Neural progenitor cell (in vitro differentiated cells): ENCODE measurements at regions not wholly inside any gene's neighbourhood (a gene's known extent, or its start where the extent isn't known, plus 50 kb on each side); places are given as distances from the start of the nearest gene placed in this dataset.

Experiments used
- DNase-seq: peaks from one replicate; pipeline ENCODE4 v3.0.0-alpha.2; 2016; ENCODE audit warnings: low spot score
- H2AFZ ChIP-seq: fragments of 200-600 bp; sonication (generic); replicated peaks from 2 replicates; pipeline ENCODE4 v1.6.1; 2016; ENCODE audit warnings: antibody characterized with exemption
- H3F3A ChIP-seq: fragments of 200-600 bp; sonication (generic); 2 replicates; pipeline ENCODE4 v1.6.1; 2016; ENCODE audit warnings: antibody characterized with exemption, low read depth
- H3K27ac ChIP-seq: fragments of 200-600 bp; sonication (generic); 2 replicates; pipeline ENCODE4 v1.5.1; 2016; ENCODE audit warnings: mild to moderate bottlenecking
- H3K27me3 ChIP-seq: fragments of 200-600 bp; sonication (generic); 2 replicates; pipeline ENCODE4 v1.6.1; 2016; ENCODE audit warnings: mild to moderate bottlenecking, moderate library complexity
- H3K36me3 ChIP-seq: fragments of 200-600 bp; sonication (generic); 2 replicates; pipeline ENCODE4 v1.5.1; 2016
- H3K4me1 ChIP-seq: fragments of 200-600 bp; sonication (generic); 2 replicates; pipeline ENCODE4 v1.6.1; 2016; ENCODE audit warnings: mixed run types
- H3K4me2 ChIP-seq: fragments of 200-600 bp; sonication (generic); 2 replicates; pipeline ENCODE4 v1.6.1; 2016
- H3K4me3 ChIP-seq: fragments of 200-600 bp; sonication (generic); 2 replicates; pipeline ENCODE4 v1.5.1; 2016
- H3K79me2 ChIP-seq: fragments of 200-600 bp; sonication (generic); 2 replicates; pipeline ENCODE4 v1.6.1; 2016; ENCODE audit warnings: low read depth
- H3K9ac ChIP-seq: fragments of 200-600 bp; sonication (generic); 2 replicates; pipeline ENCODE4 v1.6.1; 2016
- H3K9me3 ChIP-seq: fragments of 200-600 bp; sonication (generic); 2 replicates; pipeline ENCODE4 v1.5.1; 2016; ENCODE audit warnings: low read depth
- H4K20me1 ChIP-seq: fragments of 200-600 bp; sonication (generic); 2 replicates; pipeline ENCODE4 v1.6.1; 2016; ENCODE audit warnings: low read depth
- H3K27ac Mint-ChIP-seq: 3 replicates; pipeline ENCODE4 v1.8.0; 2021; ENCODE audit warnings: mixed read lengths
- H3K27me3 Mint-ChIP-seq: 2 replicates; pipeline ENCODE4 v1.8.0; 2022; ENCODE audit warnings: low read depth, mild to moderate bottlenecking, inconsistent platforms, moderate library complexity, mixed read lengths; ENCODE audit not compliant: insufficient read depth
- H3K36me3 Mint-ChIP-seq: 3 replicates; pipeline ENCODE4 v1.8.0; 2021; ENCODE audit warnings: mixed read lengths
- H3K4me1 Mint-ChIP-seq: 3 replicates; pipeline ENCODE4 v1.8.0; 2021; ENCODE audit warnings: mixed read lengths
- H3K4me3 Mint-ChIP-seq: 3 replicates; pipeline ENCODE4 v1.8.0; 2021; ENCODE audit warnings: mild to moderate bottlenecking, moderate library complexity, mixed read lengths
- H3K9me3 Mint-ChIP-seq: 3 replicates; pipeline ENCODE4 v1.8.0; 2020; ENCODE audit warnings: mixed read lengths
- CTCF ChIP-seq: fragments of 200-600 bp; sonication (generic); IDR thresholded peaks from 2 replicates; pipeline ENCODE4 v1.5.1; 2017; ENCODE audit warnings: antibody characterized with exemption, mild to moderate bottlenecking
- EZH2 ChIP-seq: fragments of 200-600 bp; sonication (generic); IDR thresholded peaks from 2 replicates; pipeline ENCODE4 v1.6.1; 2017; ENCODE audit warnings: antibody characterized with exemption, mild to moderate bottlenecking, moderate library complexity
- EZH2phosphoT487 ChIP-seq: fragments of 200-600 bp; sonication (generic); IDR thresholded peaks from 2 replicates; pipeline ENCODE4 v1.6.1; 2017; ENCODE audit warnings: antibody characterized with exemption

DNA sequence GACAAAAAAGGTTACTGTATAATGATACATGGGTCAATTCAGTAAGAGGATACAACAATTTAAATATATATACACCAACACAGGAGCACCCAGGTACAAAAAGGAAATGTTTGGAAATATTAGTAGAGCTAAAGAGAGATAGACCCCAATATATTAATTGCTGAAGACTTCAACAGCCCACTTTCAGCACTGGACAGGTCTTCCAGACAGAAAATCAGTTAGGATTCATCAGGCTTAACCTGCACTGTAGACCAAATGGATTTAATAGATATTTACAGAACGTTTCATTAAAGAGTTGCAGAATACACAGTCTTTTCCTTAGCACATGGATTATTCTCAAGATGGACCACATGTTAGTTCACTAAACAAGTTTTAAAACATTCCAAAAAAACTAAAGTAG is 845.9 kb upstream of the GBE1 start:
- Histone ChIP-seq H4K20me1 (no peaks in the 10 kb centered on the region), H3K27me3 (no peaks in the 10 kb centered on the region), H3K9me3 (no peaks in the 10 kb centered on the region), H3K9ac (no peak overlapping the region), H3K27ac (no peak overlapping the region), H2AFZ (no peak overlapping the region), H3K4me3 (no peak overlapping the region), H3K4me1 (no peaks in the 10 kb centered on the region), H3K36me3 (no peaks in the 10 kb centered on the region), H3K4me2 (no peak overlapping the region), H3F3A (no peaks in the 10 kb centered on the region), H3K79me2 (no peaks in the 10 kb centered on the region)
- H3K4me1 Mint-ChIP-seq, result no peaks in the 10 kb centered on the region
- no peaks in the 10 kb centered on the region for H3K36me3 Mint-ChIP-seq
- no peak overlapping the region for H3K4me3 Mint-ChIP-seq
- no peak for DNase-seq
- H3K27ac Mint-ChIP-seq, result no peak overlapping the region
- H3K9me3 Mint-ChIP-seq, result peaks cover 4% of the 10 kb centered on the region
- TF ChIP-seq CTCF (no peak), EZH2phosphoT487 (no peak), EZH2 (no peak)
- H3K27me3 Mint-ChIP-seq, result peaks cover 4% of the 10 kb centered on the region

DNA sequence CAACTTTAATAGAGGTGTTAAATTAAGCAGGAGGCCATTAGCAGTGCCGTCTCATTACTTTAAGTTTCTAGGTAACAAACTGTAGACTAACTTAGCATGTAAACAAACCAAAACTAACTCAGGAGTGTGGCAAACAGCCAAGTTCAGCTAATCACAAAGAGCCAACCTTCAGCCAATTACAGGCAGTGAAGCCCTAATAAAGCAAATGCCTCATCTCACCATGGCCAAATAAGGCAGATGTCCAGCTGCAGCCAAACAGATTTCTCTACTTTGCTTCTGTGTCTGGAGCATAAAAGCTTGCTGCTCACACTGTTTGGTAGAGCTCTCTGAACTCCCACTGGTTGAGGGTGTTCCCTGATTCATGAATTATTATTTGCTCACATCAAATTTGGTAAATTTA is 835.4 kb upstream of the GBE1 start:
- H3K9me3 Mint-ChIP-seq, result peaks cover 20% of the 10 kb centered on the region
- no peaks in the 10 kb centered on the region for H3K36me3 Mint-ChIP-seq

DNA sequence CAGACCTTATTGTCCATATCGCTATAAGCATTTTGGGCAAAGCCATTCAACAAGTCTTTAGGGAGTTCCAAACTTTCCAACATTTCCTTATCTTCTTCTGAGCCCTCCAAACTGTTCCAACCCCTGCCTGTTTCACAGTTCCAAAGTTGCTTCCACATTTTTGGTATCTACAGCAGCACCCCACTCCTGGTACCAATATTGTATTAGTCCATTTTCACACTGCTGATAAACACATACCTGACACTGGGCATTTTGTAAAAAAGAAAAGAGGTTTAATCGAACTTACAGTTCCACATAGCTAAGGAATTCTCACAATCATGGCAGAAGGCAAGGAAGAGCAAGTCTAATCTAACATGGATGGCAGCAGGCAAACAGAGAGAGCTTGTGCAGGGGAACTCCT is 834.1 kb upstream of the GBE1 start:
- H3K9ac ChIP-seq, result no peak overlapping the region
- H3K36me3 ChIP-seq, result no peaks in the 10 kb centered on the region
- Mint-ChIP-seq H3K27me3 (no peaks in the 10 kb centered on the region), H3K27ac (no peak overlapping the region), H3K4me1 (no peaks in the 10 kb centered on the region), H3K9me3 (peaks cover 20% of the 10 kb centered on the region), H3K36me3 (no peaks in the 10 kb centered on the region), H3K4me3 (no peak overlapping the region)
- DNase-seq, result no peak
- no peaks in the 10 kb centered on the region for H3K4me1 ChIP-seq
- no peaks in the 10 kb centered on the region for H3K27me3 ChIP-seq
- no peaks in the 10 kb centered on the region for H3K9me3 ChIP-seq
- no peaks in the 10 kb centered on the region for H4K20me1 ChIP-seq
- no peak overlapping the region for H3K4me3 ChIP-seq
- H3K27ac ChIP-seq, result no peak overlapping the region
- H2AFZ ChIP-seq, result no peak overlapping the region
- no peak for TF ChIP-seq EZH2phosphoT487
- TF ChIP-seq CTCF, result no peak
- no peak for TF ChIP-seq EZH2
- H3K4me2 ChIP-seq, result no peak overlapping the region
- no peaks in the 10 kb centered on the region for H3K79me2 ChIP-seq
- no peaks in the 10 kb centered on the region for H3F3A ChIP-seq

More for the DNA sequence above, 835.4 kb upstream of the GBE1 start:
- Histone ChIP-seq H3K9me3 (no peaks in the 10 kb centered on the region), H3K79me2 (no peaks in the 10 kb centered on the region), H3F3A (no peaks in the 10 kb centered on the region), H3K4me2 (no peak overlapping the region), H3K4me1 (no peaks in the 10 kb centered on the region), H3K27me3 (no peaks in the 10 kb centered on the region), H3K27ac (no peak overlapping the region), H3K4me3 (no peak overlapping the region), H4K20me1 (no peaks in the 10 kb centered on the region), H3K9ac (no peak overlapping the region), H3K36me3 (no peaks in the 10 kb centered on the region), H2AFZ (no peak overlapping the region)
- TF ChIP-seq CTCF, result no peak
- TF ChIP-seq EZH2phosphoT487, result no peak
- no peak for TF ChIP-seq EZH2
- H3K4me3 Mint-ChIP-seq, result no peak overlapping the region
- no peaks in the 10 kb centered on the region for H3K27me3 Mint-ChIP-seq
- H3K27ac Mint-ChIP-seq, result no peak overlapping the region
- no peak for DNase-seq
- no peaks in the 10 kb centered on the region for H3K4me1 Mint-ChIP-seq

- H3K79me2 ChIP-seq, result no peaks in the 10 kb centered on the region
- H3K4me3 ChIP-seq, result no peak overlapping the region
- no peak overlapping the region for H3K27ac ChIP-seq
- no peaks in the 10 kb centered on the region for H3K27me3 ChIP-seq
- Mint-ChIP-seq H3K27me3 (peaks cover 2% of the 10 kb centered on the region), H3K4me3 (no peak overlapping the region), H3K36me3 (no peaks in the 10 kb centered on the region), H3K9me3 (peaks cover 6% of the 10 kb centered on the region), H3K4me1 (no peaks in the 10 kb centered on the region), H3K27ac (no peak overlapping the region)
- H3K9ac ChIP-seq, result no peak overlapping the region
- H3F3A ChIP-seq, result no peaks in the 10 kb centered on the region
- H2AFZ ChIP-seq, result no peak overlapping the region
- H3K4me2 ChIP-seq, result no peak overlapping the region
- H3K9me3 ChIP-seq, result no peaks in the 10 kb centered on the region
- no peaks in the 10 kb centered on the region for H3K36me3 ChIP-seq
- H4K20me1 ChIP-seq, result no peaks in the 10 kb centered on the region
- TF ChIP-seq EZH2 (no peak), CTCF (no peak), EZH2phosphoT487 (no peak)
- DNase-seq, result no peak
- no peaks in the 10 kb centered on the region for H3K4me1 ChIP-seq
Measured at GRCh38 chr3:82587174-82587573, 825.7 kb upstream of the GBE1 start.
